ENCODE measurements at regions not wholly inside any gene's neighbourhood (a gene's known extent, or its start where the extent isn't known, plus 50 kb on each side); places are given as distances from the start of the nearest gene placed in this dataset.

GRCh38 chr9:28600226-28600625 lies 1026.9 kb upstream of the C9orf72 start:
- no peak for FAIRE-seq
- DNase-seq (ENCODE audit: insufficient read length, low spot score) = no peak
- TF ChIP-seq CTCF (IDR thresholded peaks at IDR 0.05; ENCODE audit: insufficient read depth, missing control alignments) = no peak

GRCh38 chr9:28607843-28608242 lies 1034.6 kb upstream of the C9orf72 start:
- no peak for TF ChIP-seq CTCF (IDR thresholded peaks at IDR 0.05; ENCODE audit: insufficient read depth, missing control alignments)
- no peak for DNase-seq (ENCODE audit: insufficient read length, low spot score)
- FAIRE-seq = no peak

DNA sequence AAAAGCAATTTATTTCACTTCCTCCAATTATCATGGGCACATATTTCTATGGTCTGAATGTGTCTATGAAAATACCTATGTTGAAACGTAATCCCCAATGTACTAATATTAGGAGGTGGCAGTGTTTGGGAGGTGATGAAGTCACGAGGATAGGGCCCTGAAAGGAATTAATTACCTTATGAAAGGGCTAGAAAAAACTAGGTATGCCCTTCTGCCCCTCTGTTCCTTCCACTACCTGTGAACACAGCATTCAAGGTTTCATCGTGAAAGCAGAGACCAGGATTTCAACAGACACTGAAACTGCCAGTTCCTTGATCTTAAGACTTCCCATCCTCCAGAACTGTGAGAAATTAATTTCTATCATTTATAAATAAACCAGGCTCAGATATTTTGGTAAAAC lies 1037.1 kb upstream of the C9orf72 start:
- no peak for TF ChIP-seq CTCF (IDR thresholded peaks at IDR 0.05; ENCODE audit: insufficient read depth, missing control alignments)
- no peak for FAIRE-seq
- DNase-seq (ENCODE audit: insufficient read length, low spot score) = no peak

GRCh38 chr9:28616310-28616709 lies 1043.0 kb upstream of the C9orf72 start:
- TF ChIP-seq CTCF (IDR thresholded peaks at IDR 0.05; ENCODE audit: insufficient read depth, missing control alignments) = no peak
- FAIRE-seq (no peak), DNase-seq (ENCODE audit: insufficient read length, low spot score) (no peak)

DNA sequence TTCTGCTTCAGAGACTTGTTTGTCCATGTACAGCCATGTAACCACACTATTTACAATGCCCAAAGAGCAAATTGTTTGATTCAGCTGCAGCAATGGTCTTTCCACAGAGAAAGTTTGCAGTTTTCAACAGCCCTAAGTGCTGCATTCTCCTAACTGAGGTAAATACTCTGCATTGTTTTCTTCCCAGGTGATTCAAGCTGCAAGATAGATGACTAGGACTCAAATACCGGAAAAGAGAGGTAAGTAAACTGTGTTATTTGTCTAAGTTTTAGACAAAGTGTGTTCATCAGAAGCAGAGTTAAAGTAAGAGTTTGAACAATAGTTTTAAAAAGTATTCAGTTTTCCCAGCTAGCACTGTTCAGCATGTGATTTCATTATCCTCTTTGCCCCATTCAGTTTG lies 1046.7 kb upstream of the C9orf72 start:
- FAIRE-seq (no peak), DNase-seq (ENCODE audit: insufficient read length, low spot score) (no peak)
- TF ChIP-seq CTCF (IDR thresholded peaks at IDR 0.05; ENCODE audit: insufficient read depth, missing control alignments) = no peak

DNA sequence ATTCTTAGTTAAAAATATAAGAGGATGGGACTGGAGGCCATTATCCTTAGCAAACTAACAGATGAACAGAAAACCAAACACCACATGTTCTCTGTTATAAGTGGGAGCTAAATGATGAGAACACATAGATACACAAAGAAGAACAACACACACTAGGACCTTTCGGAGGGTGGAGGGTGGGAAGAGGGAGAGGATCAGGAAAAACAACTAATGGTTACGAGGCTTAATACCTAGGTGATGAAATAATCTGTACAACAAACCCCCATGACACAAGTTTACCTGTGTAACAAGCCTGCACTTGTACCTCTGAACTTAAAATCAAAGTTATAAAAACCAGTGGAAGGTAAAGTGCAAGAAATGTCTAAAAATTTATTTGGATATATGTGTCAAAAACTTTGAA lies 1047.4 kb upstream of the C9orf72 start:
- TF ChIP-seq CTCF (IDR thresholded peaks at IDR 0.05; ENCODE audit: insufficient read depth, missing control alignments) = no peak
- no peak for DNase-seq (ENCODE audit: insufficient read length, low spot score)
- FAIRE-seq = no peak

GRCh38 chr9:28624771-28625170 lies 1051.5 kb upstream of the C9orf72 start:
- no peak for FAIRE-seq
- DNase-seq (ENCODE audit: insufficient read length, low spot score) = no peak
- TF ChIP-seq CTCF (IDR thresholded peaks at IDR 0.05; ENCODE audit: insufficient read depth, missing control alignments) = no peak

All from D721Med (cell line).